ENCODE measurements at regions not wholly inside any gene's neighbourhood (a gene's known extent, or its start where the extent isn't known, plus 50 kb on each side); places are given as distances from the start of the nearest gene placed in this dataset.

DNA sequence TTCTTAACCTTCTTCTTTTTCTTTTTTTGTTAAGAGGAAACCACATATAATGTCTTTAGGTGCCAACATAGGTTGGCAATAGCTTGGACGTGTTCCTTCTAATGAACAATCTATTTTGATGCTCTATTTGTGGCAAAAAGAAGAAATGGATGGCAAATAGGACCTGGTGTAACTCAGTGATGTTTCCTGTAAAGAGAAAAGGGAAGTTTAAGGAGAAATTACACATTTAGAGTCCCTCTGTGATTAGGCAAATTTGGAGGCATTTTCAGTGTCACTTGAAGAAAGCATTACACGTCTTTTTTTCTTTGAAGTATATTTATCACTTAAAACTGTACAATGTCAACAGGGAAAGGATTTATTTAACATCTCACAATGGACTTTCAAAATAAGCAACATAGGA is 327.1 kb downstream of the ZIC1 start:
- H3K9me3 ChIP-seq (ENCODE audit: low read length) = no peaks in the 10 kb centered on the region
- H3K79me2 ChIP-seq (replicated peaks; ENCODE audit: insufficient read depth, low read length) = no peaks in the 10 kb centered on the region
- H3K27me3 ChIP-seq (ENCODE audit: insufficient read depth, low read depth, low read length) = no peaks in the 10 kb centered on the region

DNA sequence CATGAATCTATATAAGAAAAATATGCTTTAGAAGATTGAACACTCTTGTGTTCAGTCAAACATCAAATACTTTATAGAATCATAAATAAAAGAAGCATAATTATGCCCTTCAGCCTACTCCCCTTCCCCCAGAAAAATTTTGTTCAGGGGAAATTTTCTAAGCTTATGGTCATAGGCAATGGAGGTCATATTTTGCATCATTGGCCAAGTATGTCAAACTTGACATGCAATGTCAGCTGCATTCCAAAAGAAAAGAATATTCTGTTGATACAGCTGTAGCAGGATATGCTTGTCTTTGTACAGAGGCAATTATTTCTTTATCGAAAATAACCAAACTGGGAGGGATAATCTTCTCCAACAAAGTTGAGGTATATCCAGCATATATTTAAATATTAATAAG is 328.2 kb downstream of the ZIC1 start:
- no peaks in the 10 kb centered on the region for H3K9me2 ChIP-seq (ENCODE audit: insufficient read depth, low read length)
- no peaks in the 10 kb centered on the region for H4K20me1 ChIP-seq (ENCODE audit: insufficient read depth)
- H3K4me3 ChIP-seq (ENCODE audit: low read length) = no peak overlapping the region
- no peaks in the 10 kb centered on the region for H3K79me2 ChIP-seq (replicated peaks; ENCODE audit: insufficient read depth, low read length)
- TF ChIP-seq EP300 (conservative IDR thresholded peaks at IDR 0.05; ENCODE audit: poor library complexity, severe bottlenecking) (no peak), MXI1 (conservative IDR thresholded peaks at IDR 0.05; ENCODE audit: poor library complexity, severe bottlenecking) (no peak), EZH2 (IDR thresholded peaks at IDR 0.05; ENCODE audit: borderline replicate concordance, insufficient read depth, low read length, poor library complexity, severe bottlenecking) (no peak), SMC3 (conservative IDR thresholded peaks at IDR 0.05; ENCODE audit: poor library complexity) (no peak), RAD21 (conservative IDR thresholded peaks at IDR 0.05) (no peak), TAF1 (IDR thresholded peaks at IDR 0.05; ENCODE audit: low read depth) (no peak), POLR2AphosphoS5 (IDR thresholded peaks at IDR 0.05) (no peak)
- TF ChIP-seq, protein P1, sequence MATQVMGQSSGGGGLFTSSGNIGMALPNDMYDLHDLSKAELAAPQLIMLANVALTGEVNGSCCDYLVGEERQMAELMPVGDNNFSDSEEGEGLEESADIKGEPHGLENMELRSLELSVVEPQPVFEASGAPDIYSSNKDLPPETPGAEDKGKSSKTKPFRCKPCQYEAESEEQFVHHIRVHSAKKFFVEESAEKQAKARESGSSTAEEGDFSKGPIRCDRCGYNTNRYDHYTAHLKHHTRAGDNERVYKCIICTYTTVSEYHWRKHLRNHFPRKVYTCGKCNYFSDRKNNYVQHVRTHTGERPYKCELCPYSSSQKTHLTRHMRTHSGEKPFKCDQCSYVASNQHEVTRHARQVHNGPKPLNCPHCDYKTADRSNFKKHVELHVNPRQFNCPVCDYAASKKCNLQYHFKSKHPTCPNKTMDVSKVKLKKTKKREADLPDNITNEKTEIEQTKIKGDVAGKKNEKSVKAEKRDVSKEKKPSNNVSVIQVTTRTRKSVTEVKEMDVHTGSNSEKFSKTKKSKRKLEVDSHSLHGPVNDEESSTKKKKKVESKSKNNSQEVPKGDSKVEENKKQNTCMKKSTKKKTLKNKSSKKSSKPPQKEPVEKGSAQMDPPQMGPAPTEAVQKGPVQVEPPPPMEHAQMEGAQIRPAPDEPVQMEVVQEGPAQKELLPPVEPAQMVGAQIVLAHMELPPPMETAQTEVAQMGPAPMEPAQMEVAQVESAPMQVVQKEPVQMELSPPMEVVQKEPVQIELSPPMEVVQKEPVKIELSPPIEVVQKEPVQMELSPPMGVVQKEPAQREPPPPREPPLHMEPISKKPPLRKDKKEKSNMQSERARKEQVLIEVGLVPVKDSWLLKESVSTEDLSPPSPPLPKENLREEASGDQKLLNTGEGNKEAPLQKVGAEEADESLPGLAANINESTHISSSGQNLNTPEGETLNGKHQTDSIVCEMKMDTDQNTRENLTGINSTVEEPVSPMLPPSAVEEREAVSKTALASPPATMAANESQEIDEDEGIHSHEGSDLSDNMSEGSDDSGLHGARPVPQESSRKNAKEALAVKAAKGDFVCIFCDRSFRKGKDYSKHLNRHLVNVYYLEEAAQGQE (IDR thresholded peaks at IDR 0.05; ENCODE audit: borderline replicate concordance) = no peak
- TF ChIP-seq, protein P2, sequence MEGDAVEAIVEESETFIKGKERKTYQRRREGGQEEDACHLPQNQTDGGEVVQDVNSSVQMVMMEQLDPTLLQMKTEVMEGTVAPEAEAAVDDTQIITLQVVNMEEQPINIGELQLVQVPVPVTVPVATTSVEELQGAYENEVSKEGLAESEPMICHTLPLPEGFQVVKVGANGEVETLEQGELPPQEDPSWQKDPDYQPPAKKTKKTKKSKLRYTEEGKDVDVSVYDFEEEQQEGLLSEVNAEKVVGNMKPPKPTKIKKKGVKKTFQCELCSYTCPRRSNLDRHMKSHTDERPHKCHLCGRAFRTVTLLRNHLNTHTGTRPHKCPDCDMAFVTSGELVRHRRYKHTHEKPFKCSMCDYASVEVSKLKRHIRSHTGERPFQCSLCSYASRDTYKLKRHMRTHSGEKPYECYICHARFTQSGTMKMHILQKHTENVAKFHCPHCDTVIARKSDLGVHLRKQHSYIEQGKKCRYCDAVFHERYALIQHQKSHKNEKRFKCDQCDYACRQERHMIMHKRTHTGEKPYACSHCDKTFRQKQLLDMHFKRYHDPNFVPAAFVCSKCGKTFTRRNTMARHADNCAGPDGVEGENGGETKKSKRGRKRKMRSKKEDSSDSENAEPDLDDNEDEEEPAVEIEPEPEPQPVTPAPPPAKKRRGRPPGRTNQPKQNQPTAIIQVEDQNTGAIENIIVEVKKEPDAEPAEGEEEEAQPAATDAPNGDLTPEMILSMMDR (IDR thresholded peaks at IDR 0.05; ENCODE audit: poor library complexity, severe bottlenecking) = no peak
- no peaks in the 10 kb centered on the region for H3K9me3 ChIP-seq (ENCODE audit: low read length)
- no peaks in the 10 kb centered on the region for H3K27me3 ChIP-seq (ENCODE audit: insufficient read depth, low read depth, low read length)
- H3F3A ChIP-seq (ENCODE audit: insufficient read depth, low read length, poor library complexity, severe bottlenecking) = no peaks in the 10 kb centered on the region
- H2AFZ ChIP-seq (ENCODE audit: low read depth, low read length) = no peak overlapping the region
- no peak overlapping the region for H3K9ac ChIP-seq (ENCODE audit: low read length)
- H3K27ac ChIP-seq (ENCODE audit: low read length) = no peak overlapping the region
- no peaks in the 10 kb centered on the region for H3K36me3 ChIP-seq (ENCODE audit: insufficient read depth, low read length)
- H3K4me2 ChIP-seq (ENCODE audit: low read length) = no peak overlapping the region

More for the DNA sequence above, 327.1 kb downstream of the ZIC1 start:
- no peaks in the 10 kb centered on the region for H3K9me2 ChIP-seq (ENCODE audit: insufficient read depth, low read length)
- TF ChIP-seq POLR2AphosphoS5 (IDR thresholded peaks at IDR 0.05) = no peak
- no peak for TF ChIP-seq MXI1 (conservative IDR thresholded peaks at IDR 0.05; ENCODE audit: poor library complexity, severe bottlenecking)
- no peak for TF ChIP-seq TAF1 (IDR thresholded peaks at IDR 0.05; ENCODE audit: low read depth)
- no peak for TF ChIP-seq EZH2 (IDR thresholded peaks at IDR 0.05; ENCODE audit: borderline replicate concordance, insufficient read depth, low read length, poor library complexity, severe bottlenecking)
- no peak for TF ChIP-seq RAD21 (conservative IDR thresholded peaks at IDR 0.05)
- TF ChIP-seq EP300 (conservative IDR thresholded peaks at IDR 0.05; ENCODE audit: poor library complexity, severe bottlenecking) = no peak
- TF ChIP-seq, protein P1 (IDR thresholded peaks at IDR 0.05; ENCODE audit: borderline replicate concordance) = no peak
- TF ChIP-seq, protein P2 (IDR thresholded peaks at IDR 0.05; ENCODE audit: poor library complexity, severe bottlenecking) = no peak
- TF ChIP-seq SMC3 (conservative IDR thresholded peaks at IDR 0.05; ENCODE audit: poor library complexity) = no peak
- H3K9ac ChIP-seq (ENCODE audit: low read length) = no peak overlapping the region
- H3K36me3 ChIP-seq (ENCODE audit: insufficient read depth, low read length) = no peaks in the 10 kb centered on the region
- no peaks in the 10 kb centered on the region for H4K20me1 ChIP-seq (ENCODE audit: insufficient read depth)
- no peak overlapping the region for H3K27ac ChIP-seq (ENCODE audit: low read length)
- H3F3A ChIP-seq (ENCODE audit: insufficient read depth, low read length, poor library complexity, severe bottlenecking) = no peaks in the 10 kb centered on the region
- H3K4me2 ChIP-seq (ENCODE audit: low read length) = no peak overlapping the region
- no peak overlapping the region for H2AFZ ChIP-seq (ENCODE audit: low read depth, low read length)
- no peak overlapping the region for H3K4me3 ChIP-seq (ENCODE audit: low read length)
